H4 (cell line): ENCODE measurements at regions not wholly inside any gene's neighbourhood (a gene's known extent, or its start where the extent isn't known, plus 50 kb on each side); places are given as distances from the start of the nearest gene placed in this dataset.

Experiments used
- DNase-seq: peaks from one replicate; pipeline ENCODE4 v3.0.0-alpha.2; 2015; ENCODE audit warnings: low spot score

GRCh38 chr2:196224756-196225155 is 53.4 kb upstream of the STK17B start:
- no peak for DNase-seq

GRCh38 chr2:196225213-196225612 is 53.8 kb upstream of the STK17B start:
- DNase-seq = no peak

- DNase-seq = no peak
Measured at GRCh38 chr2:196226058-196226706, 54.8 kb upstream of the STK17B start.

DNA sequence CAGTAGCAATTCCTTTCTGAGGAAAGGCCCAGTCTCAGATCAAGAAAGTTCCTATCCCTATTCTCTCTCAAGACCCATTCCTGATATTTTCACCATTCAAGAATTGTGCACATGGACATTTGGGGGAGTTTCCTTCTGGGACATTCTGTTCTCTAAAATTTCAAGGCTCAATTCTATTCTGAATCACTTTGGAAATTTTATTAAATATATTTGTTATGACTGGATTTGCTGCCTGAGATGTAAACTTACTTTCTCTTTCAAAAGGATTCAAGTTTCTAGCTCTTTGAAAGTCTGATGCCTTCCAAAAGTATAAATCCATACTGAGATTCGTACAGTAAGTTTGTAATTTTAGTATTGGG is 55.3 kb upstream of the STK17B start:
- DNase-seq = no peak

DNA sequence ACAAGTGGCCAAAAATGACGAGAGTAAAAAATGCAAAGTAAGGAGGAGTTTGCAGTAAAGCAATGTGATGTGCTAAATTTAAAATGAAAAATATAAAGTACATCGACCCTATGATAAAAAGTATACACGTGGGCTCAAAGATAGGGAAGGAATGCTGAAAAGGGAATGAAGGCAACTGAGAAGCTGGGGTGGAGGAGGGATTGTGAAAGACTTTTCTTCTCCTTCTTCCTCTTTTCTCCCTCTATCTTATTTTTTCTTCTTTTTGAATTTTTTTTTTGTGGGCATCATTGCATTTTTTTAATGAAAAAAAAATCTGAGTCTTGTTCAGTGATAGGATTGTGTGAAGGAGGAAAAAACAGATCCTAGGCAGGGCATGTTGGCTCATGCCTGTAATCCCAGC is 57.6 kb upstream of the STK17B start:
- no peak for DNase-seq

DNA sequence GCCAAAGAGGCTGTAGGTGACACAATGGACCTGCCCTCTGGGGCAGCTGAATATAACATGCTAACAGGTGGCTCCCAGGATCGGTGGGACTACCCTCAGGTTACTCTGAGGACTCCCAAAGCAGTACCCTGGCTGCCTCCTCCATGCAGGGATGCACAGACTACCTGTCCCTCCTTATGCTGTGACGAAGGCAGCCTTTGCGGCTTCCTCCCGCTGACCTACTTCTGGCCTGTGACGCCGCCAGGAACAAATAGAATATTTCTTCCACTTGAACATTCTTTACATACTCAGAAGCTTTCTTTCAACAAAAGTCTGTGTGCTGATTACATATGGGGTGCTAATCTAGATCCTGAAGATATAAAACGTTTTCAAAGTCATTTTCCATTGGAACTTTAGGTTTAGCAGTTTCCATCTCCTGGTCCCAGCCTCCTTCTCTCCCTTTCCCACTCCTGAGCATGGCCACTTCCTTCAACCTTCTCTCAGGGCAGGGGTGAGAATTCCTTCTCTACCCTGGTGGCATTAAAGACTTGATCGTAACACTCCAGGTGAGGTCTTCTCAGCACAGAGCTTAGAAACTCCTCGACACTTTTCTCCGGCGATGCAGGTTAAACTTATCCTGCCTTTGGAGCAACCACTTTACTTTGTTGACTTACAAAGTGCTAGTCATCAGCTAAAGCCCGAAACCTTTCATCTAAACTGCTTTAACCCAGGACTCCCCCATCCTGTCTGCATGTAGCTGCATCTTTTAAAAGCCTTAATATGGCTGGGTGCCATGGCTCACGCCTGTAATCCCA is 58.9 kb upstream of the STK17B start:
- no peak for DNase-seq

GRCh38 chr2:196233021-196233804 is 61.8 kb upstream of the STK17B start:
- peak; percentile 95 for DNase-seq

- no peak for DNase-seq
Measured at GRCh38 chr2:196233805-196234475, 62.6 kb upstream of the STK17B start.

DNA sequence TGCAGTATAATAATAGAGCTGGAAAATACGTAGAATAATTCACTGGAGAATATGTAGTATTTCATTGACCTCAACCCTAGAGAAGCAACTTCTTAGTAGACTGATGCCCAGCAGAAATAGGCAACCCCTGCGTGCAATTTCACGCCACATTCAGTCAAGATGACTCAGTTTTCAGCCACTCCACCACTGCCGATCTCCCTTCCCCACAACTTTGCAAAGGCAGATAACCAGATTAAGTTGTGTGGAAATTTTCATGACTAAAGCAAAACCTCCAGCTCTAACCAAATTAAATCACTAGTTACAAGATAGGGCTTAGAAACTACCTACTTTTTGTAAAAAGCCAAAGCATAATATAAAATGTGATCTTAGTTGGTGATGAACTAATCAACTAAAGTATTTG is 63.3 kb upstream of the STK17B start:
- DNase-seq = peak; percentile 45

- DNase-seq = no peak
Measured at GRCh38 chr2:196238836-196239380, 67.5 kb upstream of the STK17B start.

- DNase-seq = peak; percentile 90
Measured at GRCh38 chr2:196239622-196240587, 68.5 kb upstream of the STK17B start.

GRCh38 chr2:196241175-196241574 is 69.8 kb upstream of the STK17B start:
- DNase-seq = no peak

GRCh38 chr2:196242131-196242620 is 70.8 kb upstream of the STK17B start:
- no peak for DNase-seq

GRCh38 chr2:196244516-196244915 is 73.1 kb upstream of the STK17B start:
- no peak for DNase-seq

DNA sequence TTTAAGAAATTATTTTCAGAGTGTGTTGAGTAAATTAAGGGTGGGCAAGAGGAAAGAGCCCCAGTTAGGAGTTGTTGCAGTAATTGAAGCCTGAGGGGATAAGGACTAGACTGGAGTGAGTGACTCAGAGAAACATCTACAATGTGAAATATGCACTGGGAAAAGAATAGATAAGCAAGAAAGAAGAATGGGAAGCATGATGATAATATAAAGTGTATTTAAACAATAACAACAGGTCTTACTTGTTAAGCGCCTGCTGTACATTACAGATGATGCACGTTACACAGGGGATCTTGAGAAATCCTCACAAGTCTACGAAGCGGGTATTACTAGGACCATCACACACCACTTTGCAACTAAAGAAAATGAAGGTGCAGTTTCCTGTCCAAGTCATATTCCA is 73.6 kb upstream of the STK17B start:
- DNase-seq = no peak

DNA sequence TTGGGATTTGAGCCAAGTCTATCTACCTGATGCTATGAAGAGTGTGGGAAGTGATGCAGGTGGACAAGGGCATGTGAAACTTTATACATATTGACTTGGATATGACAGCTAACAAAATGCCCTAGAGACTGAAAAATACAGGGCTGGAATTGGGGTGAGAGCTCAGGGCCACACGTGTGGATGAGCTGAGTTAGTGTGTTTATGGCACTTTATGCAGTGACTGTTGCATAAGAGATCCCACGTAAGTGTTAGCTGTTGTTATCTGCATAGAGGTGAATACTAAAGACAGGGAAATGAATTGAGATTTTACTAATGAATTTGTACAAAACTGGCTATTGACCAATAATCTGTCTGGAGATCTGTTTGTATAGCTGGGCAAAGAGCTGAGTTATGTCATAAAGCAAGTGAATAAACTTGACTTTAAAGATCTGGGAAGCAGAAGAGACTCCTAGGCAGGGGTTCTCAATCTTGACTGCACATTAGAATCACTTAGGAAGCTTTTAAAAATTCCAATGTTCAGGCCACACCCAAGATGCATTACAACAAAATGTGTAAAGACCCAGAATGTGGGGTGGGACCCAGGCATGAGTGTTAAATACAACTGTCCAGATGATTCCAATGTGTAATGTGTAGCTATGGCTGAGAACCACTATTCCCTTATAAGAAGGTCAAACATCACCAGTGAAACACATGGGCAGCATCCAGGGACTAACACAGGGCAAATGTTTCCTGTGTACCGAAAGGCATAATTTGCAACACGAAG is 74.2 kb upstream of the STK17B start:
- DNase-seq = no peak

GRCh38 chr2:196247114-196247975 is 76.0 kb upstream of the STK17B start:
- DNase-seq = no peak

GRCh38 chr2:196247976-196248280 is 76.5 kb upstream of the STK17B start:
- no peak for DNase-seq
